SK-N-SH treated with all-trans-retinoic acid at 6 μM for 48 hours (cell line): ENCODE measurements at regions not wholly inside any gene's neighbourhood (a gene's known extent, or its start where the extent isn't known, plus 50 kb on each side); places are given as distances from the start of the nearest gene placed in this dataset.

Experiments
- ARNTL ChIP-seq: fragments of 450-650 bp; formaldehyde crosslinking; IDR thresholded peaks from 2 replicates; pipeline ENCODE4 v1.5.0; 2020; ENCODE audit warnings: low read depth, mild to moderate bottlenecking, moderate library complexity, borderline replicate concordance
- GLIS3 ChIP-seq: fragments of 250-450 bp; sonication (Bioruptor Pico); IDR thresholded peaks from 2 replicates; pipeline ENCODE4 v1.5.0; 2020; ENCODE audit warnings: mild to moderate bottlenecking, moderate library complexity
- ISL1 ChIP-seq: fragments of 250-450 bp; sonication (Bioruptor Pico); IDR thresholded peaks from 2 replicates; pipeline ENCODE4 v2.1.2; 2022; ENCODE audit warnings: mild to moderate bottlenecking, moderate library complexity
- POU6F1 ChIP-seq: fragments of 250-450 bp; sonication (Bioruptor Pico); IDR thresholded peaks from 2 replicates; pipeline ENCODE4 v1.8.0; 2021; ENCODE audit warnings: low read depth, mild to moderate bottlenecking, moderate library complexity, borderline replicate concordance

- TF ChIP-seq GLIS3 (CRISPR knock-in tag), result no peak
- no peak for TF ChIP-seq ISL1 (CRISPR knock-in tag)
- no peak for TF ChIP-seq ARNTL (CRISPR knock-in tag)
- TF ChIP-seq POU6F1, result no peak
Measured at GRCh38 chr7:148503900-148504487, 86.6 kb upstream of the C7orf33 start.
